Esophagus muscularis mucosa (tissue), 4 donors: ENCODE measurements at regions not wholly inside any gene's neighbourhood (a gene's known extent, or its start where the extent isn't known, plus 50 kb on each side); places are given as distances from the start of the nearest gene placed in this dataset.

Source experiments
- EP300 ChIP-seq: sonication (generic); formaldehyde crosslinking; IDR thresholded peaks from one replicate; pipeline ENCODE4 v1.6.1; 2017; ENCODE audit warnings: antibody characterized with exemption
- POLR2A ChIP-seq: fragments of 450-650 bp; IDR thresholded peaks from one replicate; pipeline ENCODE4 v1.6.1; 2017; ENCODE audit warnings: antibody characterized with exemption, moderate library complexity, mild to moderate bottlenecking, low read depth
- TF ChIP-seq, protein P1 (sequence below), 3 experiments: fragments of 200-600 bp in 2 of 3; fragments of 450-650 bp in 1 of 3; sonication (generic) in 2 of 3; IDR thresholded peaks; one replicate each; pipeline ENCODE4 v1.5.1; 2017 to 2019; ENCODE audit warnings: antibody characterized with exemption in 3 of 3, mild to moderate bottlenecking in 2 of 3, moderate library complexity in 1 of 3

DNA sequence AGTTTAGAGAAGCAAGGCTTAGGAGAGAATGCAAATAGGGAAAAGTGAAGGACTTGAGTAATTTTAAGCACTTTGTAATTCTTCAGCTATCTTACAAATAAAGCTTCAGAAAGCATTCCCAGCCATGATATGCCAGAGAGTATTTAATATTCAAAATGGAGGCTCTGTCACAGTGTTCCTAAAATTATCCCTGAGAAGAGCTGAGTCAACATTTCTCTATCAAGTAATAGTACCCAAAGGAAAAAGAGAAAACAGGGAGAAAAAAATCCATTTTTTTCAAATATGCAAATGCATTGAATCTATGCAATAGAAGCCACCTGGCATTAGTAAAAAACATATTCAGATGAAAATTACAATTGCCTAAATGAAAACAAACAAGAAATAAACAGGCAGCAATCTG lies 392.6 kb upstream of the FAM174A start:
- TF ChIP-seq, protein P1, sequence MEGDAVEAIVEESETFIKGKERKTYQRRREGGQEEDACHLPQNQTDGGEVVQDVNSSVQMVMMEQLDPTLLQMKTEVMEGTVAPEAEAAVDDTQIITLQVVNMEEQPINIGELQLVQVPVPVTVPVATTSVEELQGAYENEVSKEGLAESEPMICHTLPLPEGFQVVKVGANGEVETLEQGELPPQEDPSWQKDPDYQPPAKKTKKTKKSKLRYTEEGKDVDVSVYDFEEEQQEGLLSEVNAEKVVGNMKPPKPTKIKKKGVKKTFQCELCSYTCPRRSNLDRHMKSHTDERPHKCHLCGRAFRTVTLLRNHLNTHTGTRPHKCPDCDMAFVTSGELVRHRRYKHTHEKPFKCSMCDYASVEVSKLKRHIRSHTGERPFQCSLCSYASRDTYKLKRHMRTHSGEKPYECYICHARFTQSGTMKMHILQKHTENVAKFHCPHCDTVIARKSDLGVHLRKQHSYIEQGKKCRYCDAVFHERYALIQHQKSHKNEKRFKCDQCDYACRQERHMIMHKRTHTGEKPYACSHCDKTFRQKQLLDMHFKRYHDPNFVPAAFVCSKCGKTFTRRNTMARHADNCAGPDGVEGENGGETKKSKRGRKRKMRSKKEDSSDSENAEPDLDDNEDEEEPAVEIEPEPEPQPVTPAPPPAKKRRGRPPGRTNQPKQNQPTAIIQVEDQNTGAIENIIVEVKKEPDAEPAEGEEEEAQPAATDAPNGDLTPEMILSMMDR (IDR thresholded peaks at IDR 0.05), result no peak
- TF ChIP-seq POLR2A, result no peak
- no peak for TF ChIP-seq EP300
